ENCODE measurements at regions not wholly inside any gene's neighbourhood (a gene's known extent, or its start where the extent isn't known, plus 50 kb on each side); places are given as distances from the start of the nearest gene placed in this dataset.

DNA sequence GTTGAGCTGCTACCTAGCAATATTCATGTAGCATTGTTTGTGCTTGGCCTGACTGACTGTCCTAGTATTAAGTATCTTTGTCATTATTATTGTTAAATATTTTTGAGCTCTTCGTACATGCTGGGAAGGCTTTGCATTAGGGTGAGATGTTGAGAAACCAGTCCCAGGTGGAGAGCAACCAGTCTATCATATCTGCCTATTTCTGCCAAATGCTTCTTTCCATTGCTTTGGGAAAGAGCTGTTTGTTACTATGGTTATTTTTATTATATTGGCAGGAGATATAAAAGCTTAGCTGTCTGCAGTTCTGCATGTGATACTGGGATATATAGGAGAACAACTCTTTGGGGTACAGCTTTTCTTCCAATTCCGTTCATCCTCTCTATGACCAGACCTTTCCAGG lies 85.1 kb downstream of the CLDN17 start:
- dilution Hi-C loops (cut with HindIII; ENCODE audit: low sequenced_read_pairs, unreplicated experiment): no loop called here

More for the DNA sequence above, 85.1 kb downstream of the CLDN17 start:
- Histone ChIP-seq H2AK5ac (ENCODE audit: low read depth, low read length) (no peak overlapping the region), H3K4me2 (ENCODE audit: low read depth, low read length) (no peak overlapping the region), H3K18ac (ENCODE audit: low read depth, low read length) (no peak overlapping the region), H3K27ac (ENCODE audit: insufficient read depth, low read length) (no peak overlapping the region), H3K9me1 (ENCODE audit: insufficient read depth, low read length) (no peaks in the 10 kb centered on the region), H3K4ac (ENCODE audit: low read depth, low read length) (no peak overlapping the region), H3K79me1 (ENCODE audit: low read depth in 1 of 2, low read length in 2 of 2) (no peaks in the 10 kb centered on the region), H3K4me3 (ENCODE audit: insufficient read depth, low read depth, low read length) (no peak overlapping the region), H2AK9ac (replicated peaks; ENCODE audit: low read depth, low read length, poor library complexity) (no peak overlapping the region), H2AFZ (replicated peaks; ENCODE audit: low read length, poor library complexity) (no peak overlapping the region), H4K8ac (ENCODE audit: low read depth in 2 of 2, low read length in 2 of 2) (no peak overlapping the region), H3K23ac (ENCODE audit: low read depth, low read length) (no peak overlapping the region), H2BK5ac (ENCODE audit: low read depth, low read length, poor library complexity, severe bottlenecking) (no peak overlapping the region), H3K9me3 (ENCODE audit: control insufficient read depth, insufficient read depth, low read length) (peaks cover 11% of the 10 kb centered on the region), H4K91ac (ENCODE audit: insufficient read depth, low read depth, low read length) (no peak overlapping the region), H2BK20ac (ENCODE audit: low read depth, low read length) (no peak overlapping the region), H2BK120ac (ENCODE audit: low read depth, low read length) (no peak overlapping the region), H3K56ac (ENCODE audit: extremely low read depth, insufficient read depth, low read length) (no peak overlapping the region), H3K14ac (replicated peaks; ENCODE audit: low read depth, low read length) (no peak overlapping the region), H4K5ac (ENCODE audit: low read depth, low read length) (no peak overlapping the region), H3K36me3 (ENCODE audit: control insufficient read depth, insufficient read depth, low read length) (no peaks in the 10 kb centered on the region), H4K20me1 (ENCODE audit: insufficient read depth, low read length) (no peaks in the 10 kb centered on the region), H3K4me1 (ENCODE audit: control insufficient read depth, insufficient read depth, low read length) (no peaks in the 10 kb centered on the region), H2BK15ac (ENCODE audit: low read depth, low read length) (no peak overlapping the region), H3K9ac (ENCODE audit: low read depth, low read length) (no peak overlapping the region), H3K27me3 (ENCODE audit: control insufficient read depth, insufficient read depth, low read length) (no peaks in the 10 kb centered on the region)
- POLR2A ChIA-PET (ENCODE audit: unreplicated experiment): no interaction called here
- CTCF ChIA-PET: no interaction called here
- ATAC-seq (ENCODE audit: low read depth): no peak
- BruUV-seq (replicated peaks): no TSS peak
- intact Hi-C loops (cut with micrococcal nuclease) (no loop called here), in situ Hi-C loops (cut with MboI; ENCODE audit: low sequenced_read_pairs) (no loop called here)
- TF ChIP-seq SMC3 (IDR thresholded peaks at IDR 0.05; ENCODE audit: low read depth, low read length): no peak
- no peak for TF ChIP-seq RCOR1 (IDR thresholded peaks at IDR 0.05; ENCODE audit: insufficient replicate concordance, low read length)
- no peak for TF ChIP-seq POLR2A (IDR thresholded peaks at IDR 0.05; ENCODE audit: low read depth, low read length)
- TF ChIP-seq, protein P1, sequence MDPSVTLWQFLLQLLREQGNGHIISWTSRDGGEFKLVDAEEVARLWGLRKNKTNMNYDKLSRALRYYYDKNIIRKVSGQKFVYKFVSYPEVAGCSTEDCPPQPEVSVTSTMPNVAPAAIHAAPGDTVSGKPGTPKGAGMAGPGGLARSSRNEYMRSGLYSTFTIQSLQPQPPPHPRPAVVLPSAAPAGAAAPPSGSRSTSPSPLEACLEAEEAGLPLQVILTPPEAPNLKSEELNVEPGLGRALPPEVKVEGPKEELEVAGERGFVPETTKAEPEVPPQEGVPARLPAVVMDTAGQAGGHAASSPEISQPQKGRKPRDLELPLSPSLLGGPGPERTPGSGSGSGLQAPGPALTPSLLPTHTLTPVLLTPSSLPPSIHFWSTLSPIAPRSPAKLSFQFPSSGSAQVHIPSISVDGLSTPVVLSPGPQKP (IDR thresholded peaks at IDR 0.05; ENCODE audit: borderline replicate concordance, low read depth, low read length): no peak
- TF ChIP-seq MAFK (IDR thresholded peaks at IDR 0.05; ENCODE audit: low read depth, low read length): no peak
- TF ChIP-seq CHD1 (IDR thresholded peaks at IDR 0.05; ENCODE audit: low read depth, low read length): no peak
- TF ChIP-seq FOS (IDR thresholded peaks at IDR 0.05; ENCODE audit: low read depth, low read length): no peak
- TF ChIP-seq, protein P2, sequence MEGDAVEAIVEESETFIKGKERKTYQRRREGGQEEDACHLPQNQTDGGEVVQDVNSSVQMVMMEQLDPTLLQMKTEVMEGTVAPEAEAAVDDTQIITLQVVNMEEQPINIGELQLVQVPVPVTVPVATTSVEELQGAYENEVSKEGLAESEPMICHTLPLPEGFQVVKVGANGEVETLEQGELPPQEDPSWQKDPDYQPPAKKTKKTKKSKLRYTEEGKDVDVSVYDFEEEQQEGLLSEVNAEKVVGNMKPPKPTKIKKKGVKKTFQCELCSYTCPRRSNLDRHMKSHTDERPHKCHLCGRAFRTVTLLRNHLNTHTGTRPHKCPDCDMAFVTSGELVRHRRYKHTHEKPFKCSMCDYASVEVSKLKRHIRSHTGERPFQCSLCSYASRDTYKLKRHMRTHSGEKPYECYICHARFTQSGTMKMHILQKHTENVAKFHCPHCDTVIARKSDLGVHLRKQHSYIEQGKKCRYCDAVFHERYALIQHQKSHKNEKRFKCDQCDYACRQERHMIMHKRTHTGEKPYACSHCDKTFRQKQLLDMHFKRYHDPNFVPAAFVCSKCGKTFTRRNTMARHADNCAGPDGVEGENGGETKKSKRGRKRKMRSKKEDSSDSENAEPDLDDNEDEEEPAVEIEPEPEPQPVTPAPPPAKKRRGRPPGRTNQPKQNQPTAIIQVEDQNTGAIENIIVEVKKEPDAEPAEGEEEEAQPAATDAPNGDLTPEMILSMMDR (conservative IDR thresholded peaks at IDR 0.05; ENCODE audit: low read depth, low read length): no peak
- no peak for TF ChIP-seq CEBPB (IDR thresholded peaks at IDR 0.05; ENCODE audit: low read depth, low read length)
- no peak for TF ChIP-seq MAZ (IDR thresholded peaks at IDR 0.05; ENCODE audit: borderline replicate concordance, low read depth, low read length)
- TF ChIP-seq MXI1 (IDR thresholded peaks at IDR 0.05; ENCODE audit: borderline replicate concordance, low read depth, low read length): no peak
- WGBS, 2 experiments (ENCODE audit: extremely low coverage in 2 of 2, insufficient read length in 1 of 2): no CpG with 5 or more reads among the region's 2 CpGs
- no peak for DNase-seq
